Colon (tissue), 2 donors: ENCODE measurements at regions not wholly inside any gene's neighbourhood (a gene's known extent, or its start where the extent isn't known, plus 50 kb on each side); places are given as distances from the start of the nearest gene placed in this dataset.
A peak's percentile ranks its signal among the peaks of the same experiment; 100 is the strongest.

Experiments
- FAIRE-seq: peaks from 2 replicates; lab custom pipeline; 2012; peaks lifted over from hg19 to GRCh38; lab: Jason Lieb, UNC
- donor health status: control.
- donor health status: control.

GRCh38 chr18:71899707-71900472, 644.3 kb downstream of the CBLN2 start:
- no peak for FAIRE-seq

GRCh38 chr18:71899183-71899582, 645.0 kb downstream of the CBLN2 start:
- no peak for FAIRE-seq

- no peak for FAIRE-seq
Observed at GRCh38 chr18:71887509-71887908, 656.6 kb downstream of the CBLN2 start.

- no peak for FAIRE-seq
Observed at GRCh38 chr18:71878226-71878625, 665.9 kb downstream of the CBLN2 start.

- no peak for FAIRE-seq
Observed at GRCh38 chr18:71873695-71874094, 670.4 kb downstream of the CBLN2 start.

- FAIRE-seq = no peak
Observed at GRCh38 chr18:71865888-71866287, 678.3 kb downstream of the CBLN2 start.

- no peak for FAIRE-seq
Observed at GRCh38 chr18:71850602-71851001, 693.5 kb downstream of the CBLN2 start.

GRCh38 chr18:71849407-71849806, 694.7 kb downstream of the CBLN2 start:
- FAIRE-seq = no peak

- no peak for FAIRE-seq
Observed at GRCh38 chr18:71846716-71847115, 697.4 kb downstream of the CBLN2 start.

GRCh38 chr18:71844814-71845213, 699.3 kb downstream of the CBLN2 start:
- FAIRE-seq = peak; percentile 41

- FAIRE-seq = no peak
Observed at GRCh38 chr18:71842666-71843065, 701.5 kb downstream of the CBLN2 start.

GRCh38 chr18:71837547-71837946, 706.6 kb downstream of the CBLN2 start:
- no peak for FAIRE-seq

GRCh38 chr18:71832946-71833617, 711.1 kb downstream of the CBLN2 start:
- FAIRE-seq = no peak

- FAIRE-seq = no peak
Observed at GRCh38 chr18:71831039-71831438, 713.1 kb downstream of the CBLN2 start.

- no peak for FAIRE-seq
Observed at GRCh38 chr18:71827301-71827700, 716.8 kb downstream of the CBLN2 start.

- FAIRE-seq = no peak
Observed at GRCh38 chr18:71815305-71815704, 728.8 kb downstream of the CBLN2 start.

- FAIRE-seq = no peak
Observed at GRCh38 chr18:71809711-71810110, 734.4 kb downstream of the CBLN2 start.

GRCh38 chr18:71808616-71809015, 735.5 kb downstream of the CBLN2 start:
- no peak for FAIRE-seq

GRCh38 chr18:71807586-71807985, 736.6 kb downstream of the CBLN2 start:
- no peak for FAIRE-seq

- no peak for FAIRE-seq
Observed at GRCh38 chr18:71798986-71799673, 745.0 kb downstream of the CBLN2 start.

GRCh38 chr18:71797554-71797953, 746.6 kb downstream of the CBLN2 start:
- FAIRE-seq = no peak

GRCh38 chr18:71784777-71785176, 759.4 kb downstream of the CBLN2 start:
- FAIRE-seq = no peak

GRCh38 chr18:71760541-71760940, 783.6 kb downstream of the CBLN2 start:
- no peak for FAIRE-seq
